ENCODE measurements at regions not wholly inside any gene's neighbourhood (a gene's known extent, or its start where the extent isn't known, plus 50 kb on each side); places are given as distances from the start of the nearest gene placed in this dataset.

DNA sequence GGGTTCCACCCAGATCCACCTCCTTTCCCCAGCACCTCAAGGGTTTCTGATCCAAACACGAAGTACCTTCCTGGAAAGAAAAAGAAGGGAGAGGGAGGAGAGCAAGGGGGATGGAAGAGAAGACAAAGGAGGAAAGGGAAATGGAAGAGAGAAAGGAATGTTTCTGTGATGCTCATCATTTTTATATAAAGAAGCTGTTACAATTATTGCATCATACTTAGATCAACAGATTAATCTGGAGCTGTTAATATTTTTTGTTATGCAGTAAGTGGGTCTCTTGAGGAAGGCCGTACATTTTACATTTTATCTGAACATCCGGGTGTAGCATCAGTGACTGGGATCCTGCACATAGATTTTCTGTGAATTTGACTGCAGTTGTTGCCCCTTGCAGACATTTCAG is 60.6 kb upstream of the NEDD4L start:
- Histone ChIP-seq H3K4me1 (ENCODE audit: control insufficient read depth, extremely low read depth, insufficient read depth, low read length) (no peaks in the 10 kb centered on the region), H3K4me2 (ENCODE audit: insufficient read depth, low read length) (no peak overlapping the region), H3K36me3 (ENCODE audit: control insufficient read depth in 2 of 2, extremely low read depth in 1 of 2, insufficient read depth in 2 of 2, low read length in 2 of 2) (no peaks in the 10 kb centered on the region), H2AFZ (ENCODE audit: low read depth, low read length) (no peak overlapping the region), H3K27me3 (ENCODE audit: control insufficient read depth in 2 of 2, insufficient read depth in 2 of 2, low read length in 2 of 2) (peaks cover 9 to 13% of the 10 kb centered on the region in 2 experiments), H4K20me1 (replicated peaks; ENCODE audit: control insufficient read depth, extremely low read depth, insufficient read depth, low read length) (no peaks in the 10 kb centered on the region), H3K27ac (ENCODE audit: insufficient read depth, low read depth, low read length) (no peak overlapping the region), H3K9me3 (replicated peaks; ENCODE audit: control insufficient read depth, insufficient read depth, low read length) (no peaks in the 10 kb centered on the region), H3K4me3 (replicated peaks in 1 of 3; ENCODE audit: insufficient read depth in 1 of 3, low read depth in 1 of 3, low read length in 3 of 3) (no peak overlapping the region), H3K9me1 (replicated peaks; ENCODE audit: control insufficient read depth, extremely low read depth, insufficient read depth, low read length) (no peaks in the 10 kb centered on the region), H3K9ac (replicated peaks; ENCODE audit: extremely low read depth, insufficient read depth, low read length) (no peak overlapping the region), H3K79me2 (ENCODE audit: control insufficient read depth, insufficient read depth, low read length) (no peaks in the 10 kb centered on the region)
- POLR2A ChIA-PET, result no interaction called here
- no TSS peak for BruUV-seq (replicated peaks)
- intact Hi-C loops (cut with micrococcal nuclease), result no loop called here
- no peak for TF ChIP-seq JUN (IDR thresholded peaks at IDR 0.05; ENCODE audit: borderline replicate concordance, insufficient read depth, insufficient read length, low read depth)
- no peak for TF ChIP-seq POLR2A (IDR thresholded peaks at IDR 0.05; ENCODE audit: low read depth, low read length)
- TF ChIP-seq, protein P1, sequence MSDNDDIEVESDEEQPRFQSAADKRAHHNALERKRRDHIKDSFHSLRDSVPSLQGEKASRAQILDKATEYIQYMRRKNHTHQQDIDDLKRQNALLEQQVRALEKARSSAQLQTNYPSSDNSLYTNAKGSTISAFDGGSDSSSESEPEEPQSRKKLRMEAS (IDR thresholded peaks at IDR 0.05; ENCODE audit: insufficient read depth, insufficient read length), result no peak
- no peak for TF ChIP-seq MYC (IDR thresholded peaks at IDR 0.05; ENCODE audit: low read depth, low read length)
- TF ChIP-seq FOS (IDR thresholded peaks at IDR 0.05; ENCODE audit: borderline replicate concordance, insufficient read depth, low read length), result no peak
- no peak for TF ChIP-seq GATA2 (IDR thresholded peaks at IDR 0.05; ENCODE audit: insufficient read depth, insufficient read length, low read depth, low read length)
- no peak for TF ChIP-seq POLR2AphosphoS5 (IDR thresholded peaks at IDR 0.05; ENCODE audit: insufficient read depth, low read depth, low read length)
- TF ChIP-seq, protein P2, sequence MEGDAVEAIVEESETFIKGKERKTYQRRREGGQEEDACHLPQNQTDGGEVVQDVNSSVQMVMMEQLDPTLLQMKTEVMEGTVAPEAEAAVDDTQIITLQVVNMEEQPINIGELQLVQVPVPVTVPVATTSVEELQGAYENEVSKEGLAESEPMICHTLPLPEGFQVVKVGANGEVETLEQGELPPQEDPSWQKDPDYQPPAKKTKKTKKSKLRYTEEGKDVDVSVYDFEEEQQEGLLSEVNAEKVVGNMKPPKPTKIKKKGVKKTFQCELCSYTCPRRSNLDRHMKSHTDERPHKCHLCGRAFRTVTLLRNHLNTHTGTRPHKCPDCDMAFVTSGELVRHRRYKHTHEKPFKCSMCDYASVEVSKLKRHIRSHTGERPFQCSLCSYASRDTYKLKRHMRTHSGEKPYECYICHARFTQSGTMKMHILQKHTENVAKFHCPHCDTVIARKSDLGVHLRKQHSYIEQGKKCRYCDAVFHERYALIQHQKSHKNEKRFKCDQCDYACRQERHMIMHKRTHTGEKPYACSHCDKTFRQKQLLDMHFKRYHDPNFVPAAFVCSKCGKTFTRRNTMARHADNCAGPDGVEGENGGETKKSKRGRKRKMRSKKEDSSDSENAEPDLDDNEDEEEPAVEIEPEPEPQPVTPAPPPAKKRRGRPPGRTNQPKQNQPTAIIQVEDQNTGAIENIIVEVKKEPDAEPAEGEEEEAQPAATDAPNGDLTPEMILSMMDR (IDR thresholded peaks at IDR 0.05; ENCODE audit: extremely low read depth in 1 of 2, insufficient read depth in 1 of 2, low read depth in 1 of 2, low read length in 2 of 2), result no peak
- no peak for TF ChIP-seq EZH2 (IDR thresholded peaks at IDR 0.05; ENCODE audit: borderline replicate concordance, low read depth, low read length, severe bottlenecking)
- dilution Hi-C loops (cut with MboI; ENCODE audit: extremely low pct_ligation_motif_present, low sequenced_read_pairs), result no loop called here
- DNase-seq (ENCODE audit: low read depth, low spot score), result no peak
- no peak for FAIRE-seq
- CTCF ChIA-PET, result interaction anchor here (1.3 kb wide), 1 partner anchor 138 kb away, joined by 3 read pairs; no protein-coding TSS in a partner anchor

Data from endothelial cell of umbilical vein (primary cell).